Activated CD8-positive, alpha-beta memory T cell treated with anti-CD3 and anti-CD28 coated beads, Interleukin-2, amount 50 U/mL, for 4 hours (primary cell): ENCODE measurements at regions not wholly inside any gene's neighbourhood (a gene's known extent, or its start where the extent isn't known, plus 50 kb on each side); places are given as distances from the start of the nearest gene placed in this dataset.

Experiments used
- DNase-seq: peaks from one replicate; pipeline ENCODE4 v3.0.0-alpha.2; 2020

DNA sequence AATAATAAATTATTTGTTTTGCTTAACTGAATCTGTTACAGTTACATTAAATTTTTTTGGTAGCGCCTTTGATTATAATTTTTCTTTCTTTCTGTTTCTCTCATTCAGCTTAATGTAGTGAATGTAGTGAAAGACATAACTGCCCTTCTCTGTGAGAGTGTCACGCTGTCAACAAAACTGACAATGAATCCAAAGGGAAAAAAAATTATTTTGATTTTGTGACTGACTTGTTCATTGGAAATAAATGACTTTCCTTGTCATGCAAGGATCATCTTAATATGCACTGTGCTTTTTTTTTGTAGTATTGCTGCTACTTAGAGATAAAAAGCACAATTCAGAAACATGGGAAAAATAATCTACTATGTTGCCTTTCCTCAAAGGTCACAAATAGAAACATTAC is 1196.4 kb downstream of the PCDH17 start:
- DNase-seq: no peak

DNA sequence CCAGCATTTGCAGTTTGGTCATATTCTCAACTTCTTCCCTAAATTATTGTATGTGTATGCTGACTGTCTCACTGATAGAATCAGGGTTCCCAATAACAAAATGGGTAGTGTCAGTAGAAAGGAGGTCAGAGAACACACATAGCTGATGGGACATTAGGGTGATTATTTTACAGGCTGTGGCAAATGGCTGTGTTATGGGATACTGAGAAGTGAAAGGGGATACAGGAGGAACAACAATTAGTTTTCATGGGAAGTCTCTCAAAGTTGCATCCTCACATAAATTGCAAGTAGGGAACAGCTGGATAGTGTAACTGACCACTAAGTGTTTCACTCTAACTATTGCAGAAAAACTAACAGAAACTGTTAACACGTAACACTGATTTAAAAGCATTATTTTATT is 1199.3 kb downstream of the PCDH17 start:
- no peak for DNase-seq

DNA sequence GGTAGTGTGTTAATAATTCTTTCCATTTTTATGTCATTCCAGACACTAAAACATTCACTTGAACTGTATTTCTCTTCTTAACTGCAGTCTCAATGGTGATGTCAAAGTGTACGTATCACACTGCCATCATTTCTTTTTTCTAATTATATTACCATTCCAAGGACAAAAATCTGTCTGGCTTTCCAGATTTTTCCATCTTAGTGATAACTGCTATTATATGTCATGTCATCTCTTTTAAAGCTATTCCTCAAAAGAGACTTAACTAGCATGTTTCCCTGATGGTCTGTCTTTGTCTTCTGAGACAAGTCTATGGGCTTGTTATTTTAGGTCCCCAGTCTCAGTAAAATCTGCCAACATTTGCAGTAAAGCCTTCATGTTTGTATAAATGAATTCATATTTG is 1207.1 kb downstream of the PCDH17 start:
- no peak for DNase-seq

DNA sequence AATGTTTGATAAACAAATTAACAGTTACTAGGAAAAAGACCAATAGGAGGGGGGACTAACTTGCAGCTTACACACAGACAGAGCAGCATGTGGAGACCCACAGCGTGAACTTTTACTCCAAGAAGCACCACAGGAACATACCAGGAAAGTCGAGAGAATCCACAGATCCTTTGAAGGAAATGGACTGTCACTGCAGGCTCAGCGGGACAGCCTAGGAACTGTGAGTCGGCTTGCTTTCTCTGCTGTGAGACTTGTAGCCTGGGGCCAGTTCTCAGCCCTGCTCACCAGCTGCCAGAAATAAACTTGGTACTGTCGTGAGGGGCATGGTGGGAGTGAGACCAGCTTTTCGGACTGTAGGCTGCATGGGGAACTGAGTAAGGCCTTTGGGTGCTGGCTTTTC is 1211.5 kb downstream of the PCDH17 start:
- DNase-seq: no peak

DNA sequence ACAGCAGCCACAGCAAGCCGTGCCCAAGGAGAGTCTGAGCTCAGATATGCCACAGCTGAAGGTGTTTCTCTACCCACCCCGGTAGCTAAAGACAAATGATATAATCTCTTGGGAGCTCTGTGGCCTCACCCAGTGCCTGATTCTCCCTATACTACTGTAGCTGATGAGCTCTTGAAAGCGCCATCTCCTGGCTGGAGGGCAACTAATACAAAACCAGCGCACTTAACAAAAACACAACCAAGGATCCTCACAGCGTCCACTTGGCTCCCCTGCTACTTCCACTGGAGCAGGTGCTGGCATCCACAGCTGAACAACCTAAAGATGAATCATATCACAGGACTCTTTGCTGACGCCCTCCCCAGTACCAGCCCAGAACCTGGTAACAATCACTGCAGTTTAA is 1212.0 kb downstream of the PCDH17 start:
- DNase-seq: no peak

DNA sequence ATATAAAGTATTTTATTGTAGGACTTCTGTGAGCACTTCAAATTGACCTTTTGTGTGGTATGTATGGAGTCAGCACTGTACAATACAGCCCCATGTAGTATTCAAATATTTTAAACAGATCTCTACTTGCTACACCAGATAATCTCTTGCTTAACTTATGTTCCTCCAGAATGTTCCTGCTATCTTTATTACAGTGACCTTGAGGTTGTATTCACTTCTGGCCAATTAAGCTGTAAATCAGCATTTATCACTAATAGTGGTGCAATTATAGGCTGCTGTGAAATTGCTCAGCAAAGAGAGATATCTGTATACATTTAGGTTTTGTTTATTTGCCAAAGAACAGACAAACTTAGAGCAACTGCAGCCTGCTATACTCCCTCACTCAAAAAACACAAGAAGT is 1218.6 kb downstream of the PCDH17 start:
- DNase-seq: no peak

DNA sequence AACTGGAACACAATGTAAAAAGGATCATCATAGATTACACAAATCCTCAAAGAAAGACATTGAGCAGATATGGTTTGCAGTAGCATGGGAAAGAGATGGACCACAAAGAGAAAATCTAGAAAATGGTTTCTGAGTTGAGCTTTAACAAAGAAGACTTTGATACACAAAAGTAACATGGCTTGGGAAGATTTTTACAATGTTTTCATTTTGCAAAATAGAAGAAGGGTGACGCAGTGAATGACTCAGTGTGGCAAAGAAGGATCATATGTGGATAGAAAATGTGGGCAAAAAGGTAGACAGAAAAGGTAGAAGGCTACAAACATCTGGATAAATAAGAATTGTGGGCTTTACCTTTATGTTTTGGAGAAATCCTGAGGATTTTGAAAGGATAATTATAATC is 1220.5 kb downstream of the PCDH17 start:
- no peak for DNase-seq

DNA sequence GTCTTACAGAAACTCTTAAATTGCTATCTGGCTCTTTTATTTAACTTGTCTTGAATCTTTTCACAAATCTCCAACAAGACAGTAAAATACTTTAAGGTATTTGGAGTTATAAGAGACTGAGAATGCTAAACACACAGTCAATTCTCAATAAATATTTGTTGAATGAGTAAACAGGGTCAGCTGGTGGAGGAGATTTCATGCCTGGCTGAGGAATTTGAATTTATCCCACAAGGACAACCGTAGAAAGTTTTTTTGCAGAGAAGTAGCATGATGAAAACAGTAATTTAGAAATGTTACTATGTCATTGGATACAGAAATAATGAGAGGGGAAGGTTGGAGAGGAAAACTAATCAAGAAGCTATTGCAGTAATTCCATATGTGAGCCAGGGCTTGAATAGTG is 1223.7 kb downstream of the PCDH17 start:
- no peak for DNase-seq

DNA sequence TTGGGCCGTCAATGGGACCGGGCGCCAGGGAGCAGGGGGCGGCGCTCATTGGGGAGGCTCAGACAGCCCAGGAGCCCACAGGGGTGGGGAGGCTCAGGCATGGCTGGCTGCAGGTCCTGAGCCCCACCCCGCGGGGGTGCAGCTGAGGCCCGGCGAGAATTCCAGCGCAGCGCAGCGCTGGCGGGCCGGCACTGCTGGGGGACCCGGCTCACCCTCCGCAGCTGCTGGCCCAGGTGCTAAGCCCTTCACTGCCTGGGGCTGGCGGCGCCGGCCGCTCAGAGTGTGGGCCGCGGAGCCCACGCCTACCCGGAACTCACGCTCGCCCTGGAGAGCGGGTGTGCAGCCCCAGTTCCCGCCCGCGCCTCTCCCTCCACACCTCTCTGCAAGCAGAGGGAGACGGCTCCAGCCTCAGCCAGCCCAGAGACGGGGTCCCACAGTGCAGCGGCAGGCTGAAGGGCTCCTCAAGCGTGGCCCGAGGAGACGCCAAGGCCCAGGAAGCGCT is 1227.4 kb downstream of the PCDH17 start:
- DNase-seq: no peak

DNA sequence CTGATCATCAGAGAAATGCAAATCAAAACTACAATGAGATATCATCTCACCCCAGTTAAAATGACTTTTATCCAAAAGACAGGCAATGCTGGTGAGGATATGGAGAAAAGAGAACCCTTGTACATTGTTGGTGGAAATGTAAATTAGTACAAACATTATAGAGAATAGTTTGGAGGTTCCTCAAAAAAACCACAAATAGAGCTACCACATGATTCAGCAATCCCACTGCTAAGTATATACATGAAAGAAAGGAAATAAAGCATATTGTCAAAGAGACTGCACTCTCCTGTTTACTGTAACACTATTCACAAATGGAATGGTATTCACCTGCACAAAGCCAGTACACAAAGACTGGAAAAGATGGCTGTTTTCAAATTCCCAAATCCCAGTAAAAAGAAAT is 1233.7 kb downstream of the PCDH17 start:
- no peak for DNase-seq

DNA sequence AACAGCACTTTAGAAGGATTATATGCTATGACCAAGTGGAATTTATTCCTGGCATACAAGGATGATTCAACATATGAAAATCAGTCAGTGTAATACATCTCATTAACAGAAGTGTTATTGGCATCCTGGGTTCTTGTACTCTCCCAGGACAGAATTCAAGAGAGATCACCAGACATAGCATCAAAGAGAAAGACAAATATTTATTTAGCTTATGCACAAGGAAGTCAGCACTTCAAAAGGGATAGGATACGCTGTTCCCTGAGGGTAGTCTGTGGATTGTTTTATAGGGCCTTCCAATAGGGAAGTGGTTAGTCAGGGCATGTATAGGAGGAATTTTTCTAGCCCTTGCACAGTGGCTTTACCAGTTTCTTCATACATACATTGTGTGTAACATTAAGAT is 1238.0 kb downstream of the PCDH17 start:
- no peak for DNase-seq

DNA sequence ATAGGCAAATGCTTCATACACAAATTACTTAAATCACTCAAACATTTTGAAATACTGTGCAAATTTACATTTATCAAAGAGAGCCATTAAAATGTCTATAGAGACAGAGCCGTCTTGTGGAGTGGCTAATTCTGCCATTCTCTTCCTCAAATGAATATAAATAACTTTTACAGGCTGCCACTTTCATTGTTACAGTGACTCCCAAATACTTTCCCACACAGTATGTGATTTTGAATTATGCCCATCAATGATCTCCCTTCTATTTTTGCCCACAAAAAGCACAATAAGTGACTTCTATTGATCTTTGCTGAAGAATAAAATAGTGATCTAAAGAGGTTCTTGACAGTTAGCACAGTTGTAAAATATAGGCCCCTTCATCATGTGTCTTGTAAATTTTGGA is 1244.9 kb downstream of the PCDH17 start:
- no peak for DNase-seq

DNA sequence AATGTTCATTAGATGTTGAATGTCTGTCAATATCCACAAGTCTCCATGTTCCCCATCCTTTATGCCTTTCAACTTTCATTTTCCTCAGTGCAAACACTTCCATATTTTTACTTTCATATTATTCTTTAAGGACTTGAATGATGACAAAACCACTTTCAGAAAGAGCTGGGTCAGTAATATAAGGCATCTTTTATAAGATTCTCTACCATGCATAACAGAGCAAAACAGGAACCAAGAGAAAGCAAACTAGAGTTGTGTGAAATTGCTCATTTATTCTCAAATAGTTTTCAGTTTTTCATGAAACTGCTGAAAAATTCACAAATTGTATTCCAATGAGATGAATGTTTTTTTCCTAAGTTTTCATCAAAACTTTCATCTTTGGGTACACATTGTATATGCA is 1247.6 kb downstream of the PCDH17 start:
- no peak for DNase-seq

DNA sequence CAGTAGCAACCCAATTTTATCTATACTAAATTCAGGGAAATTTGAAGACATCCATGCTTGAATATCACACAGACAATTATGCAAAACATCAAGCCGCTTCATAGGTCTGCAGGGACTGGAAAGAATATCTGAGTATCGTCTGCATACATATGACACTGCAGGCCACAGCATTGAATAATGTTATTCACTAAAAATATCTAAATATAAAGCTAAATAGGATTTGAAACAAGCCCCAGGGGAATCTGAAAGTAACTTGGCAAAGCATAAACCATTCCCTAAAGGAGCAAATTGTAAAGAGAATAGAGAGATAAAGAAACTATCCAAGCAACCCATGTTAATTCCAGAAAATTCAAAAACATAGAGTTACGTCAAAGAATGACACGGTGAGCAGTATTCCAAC is 1251.0 kb downstream of the PCDH17 start:
- no peak for DNase-seq

DNA sequence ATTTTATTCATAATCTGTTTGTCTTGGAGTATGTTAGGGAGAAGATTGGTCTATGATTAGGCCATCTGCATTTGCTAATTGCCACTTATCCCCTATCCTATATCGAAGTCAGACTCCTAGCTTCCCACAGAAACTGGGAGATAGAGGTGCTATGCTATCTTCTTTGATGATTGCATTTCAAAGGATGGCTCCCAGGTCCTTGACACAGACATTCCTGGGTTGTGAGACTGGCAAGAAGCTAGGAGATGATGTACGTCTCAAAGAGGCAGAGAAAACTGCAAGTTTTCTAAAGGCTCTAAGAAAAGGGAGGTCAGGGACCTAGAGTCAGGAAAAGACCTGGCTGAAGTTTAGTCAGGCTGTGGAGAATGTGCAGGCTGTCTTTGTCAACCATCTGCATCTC is 1251.9 kb downstream of the PCDH17 start:
- no peak for DNase-seq

DNA sequence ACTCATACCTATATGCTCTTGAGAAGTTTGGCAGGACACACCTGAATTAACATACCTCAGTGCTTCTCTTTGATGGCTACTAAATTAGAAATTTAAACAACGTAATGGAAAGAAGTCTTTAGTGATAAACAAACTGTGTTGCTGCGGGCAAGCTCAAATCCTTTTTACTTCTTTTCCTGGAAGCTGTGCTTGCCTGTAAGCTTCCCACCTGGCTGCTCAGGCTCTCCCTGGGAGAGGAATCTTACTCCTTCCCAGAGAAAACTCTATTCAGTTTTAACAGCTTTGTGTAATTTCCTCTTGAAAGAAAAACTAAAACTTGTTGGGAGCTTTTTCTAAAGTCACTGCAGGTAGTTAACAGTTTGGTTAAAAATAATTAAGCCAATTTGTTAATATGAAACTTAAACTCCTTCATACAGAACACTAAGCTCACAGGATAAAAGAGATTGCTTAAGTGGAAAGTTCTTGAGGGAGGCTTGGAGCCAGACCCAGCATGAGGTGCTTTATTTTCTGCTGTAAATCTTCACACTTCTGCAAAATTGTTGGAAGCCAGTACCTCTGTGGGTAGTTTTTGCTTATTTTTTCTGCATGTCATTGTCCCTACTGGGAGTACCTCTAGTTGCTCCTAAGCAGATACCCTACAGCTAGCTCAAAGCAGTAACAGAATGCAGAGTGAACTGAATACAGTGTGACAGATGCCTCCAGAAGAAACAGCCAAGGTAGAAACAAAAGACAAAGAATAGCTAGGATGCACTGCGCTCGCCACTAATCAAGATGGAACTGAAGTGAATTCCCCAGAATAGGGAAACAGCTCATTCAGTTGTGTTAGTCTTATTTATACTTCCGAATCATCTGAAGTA is 1253.0 kb downstream of the PCDH17 start:
- DNase-seq: no peak

DNA sequence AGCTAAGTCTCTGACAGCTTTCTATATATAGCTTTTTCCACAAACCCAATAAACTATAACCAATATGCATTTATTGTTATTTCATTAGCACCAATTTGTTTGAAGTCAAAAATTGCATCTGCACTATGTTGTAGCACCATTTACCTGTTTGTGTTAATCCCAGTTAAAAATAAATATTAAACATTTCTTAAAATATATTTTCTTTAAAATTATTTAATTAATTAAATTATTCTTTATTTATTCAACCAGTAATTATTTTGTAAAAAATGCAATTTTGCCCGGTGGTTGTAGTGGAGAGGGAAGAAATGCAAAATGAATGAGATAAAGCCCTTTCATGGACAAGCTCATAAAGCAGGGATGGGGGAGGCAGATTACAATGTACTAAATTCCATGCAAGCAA is 1257.9 kb downstream of the PCDH17 start:
- no peak for DNase-seq

DNA sequence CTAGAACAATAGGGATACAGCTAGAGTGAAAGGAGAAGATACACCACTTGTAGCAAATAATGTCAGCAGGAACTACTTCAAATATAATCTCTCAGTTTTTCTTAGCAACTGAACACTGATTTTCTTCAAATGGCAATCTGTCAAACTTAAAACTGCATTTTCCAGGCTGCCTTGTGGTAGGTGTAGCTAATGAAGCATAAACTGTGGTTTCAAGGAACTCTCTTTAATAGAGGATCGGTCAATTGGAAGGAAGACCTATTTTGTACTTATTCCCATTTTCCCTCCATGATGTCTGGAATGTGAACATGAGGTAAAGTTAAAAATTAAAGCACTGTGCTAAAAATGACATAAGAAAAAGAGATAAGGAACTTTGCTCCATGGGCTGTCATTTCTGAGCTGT is 1261.9 kb downstream of the PCDH17 start:
- no peak for DNase-seq

DNA sequence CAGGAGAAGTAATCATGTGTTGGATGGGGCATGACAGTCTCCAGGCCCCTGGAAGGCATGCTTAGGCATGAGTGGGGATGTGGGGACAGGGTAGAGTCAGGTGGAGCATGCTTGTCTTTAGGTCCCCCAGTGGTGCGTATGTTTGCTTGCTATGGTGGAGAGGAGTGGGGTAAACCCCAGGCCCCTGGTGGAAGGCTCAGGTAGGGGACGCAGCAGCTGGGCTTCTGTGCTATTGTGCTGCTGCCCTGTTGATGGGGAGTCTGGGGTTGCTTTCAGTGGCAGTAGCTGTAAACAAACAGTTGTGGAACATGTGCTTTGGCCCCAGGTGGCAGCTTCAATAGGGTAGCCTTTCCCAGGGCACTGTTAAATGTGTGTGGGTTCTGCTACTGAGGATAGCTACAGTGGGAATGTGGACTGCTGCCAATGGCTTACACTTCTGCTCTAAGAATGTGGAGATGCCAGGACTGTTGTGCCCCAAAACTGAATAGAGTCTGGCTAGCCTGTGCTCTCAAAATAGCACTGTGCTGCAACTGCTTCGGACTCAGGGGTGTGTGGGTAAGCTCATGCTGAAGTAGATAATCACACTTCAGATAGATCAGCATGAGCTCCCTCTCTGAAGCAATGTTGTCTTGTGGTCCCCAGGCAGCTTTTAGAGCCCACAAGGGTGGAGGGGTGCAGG is 1257.3 kb downstream of the DIAPH3 start:
- DNase-seq: no peak

DNA sequence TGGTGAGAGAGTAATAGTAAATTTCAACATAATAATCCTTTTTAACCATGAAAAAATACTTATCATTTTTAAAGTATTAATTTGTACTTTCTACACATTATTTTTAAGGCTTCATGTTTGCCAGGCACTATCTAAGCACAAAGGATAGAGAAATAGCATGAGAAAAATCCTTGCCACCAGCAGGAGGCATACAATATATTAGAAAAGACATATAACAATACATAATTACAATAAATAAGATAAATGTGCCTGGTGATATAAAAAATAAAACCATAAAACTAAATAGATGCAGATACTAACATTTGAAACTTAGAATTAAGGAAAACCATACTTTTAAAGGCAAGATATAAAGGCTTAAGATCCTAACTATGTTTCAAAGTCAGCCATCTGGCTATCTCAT is 1256.4 kb downstream of the DIAPH3 start:
- no peak for DNase-seq

DNA sequence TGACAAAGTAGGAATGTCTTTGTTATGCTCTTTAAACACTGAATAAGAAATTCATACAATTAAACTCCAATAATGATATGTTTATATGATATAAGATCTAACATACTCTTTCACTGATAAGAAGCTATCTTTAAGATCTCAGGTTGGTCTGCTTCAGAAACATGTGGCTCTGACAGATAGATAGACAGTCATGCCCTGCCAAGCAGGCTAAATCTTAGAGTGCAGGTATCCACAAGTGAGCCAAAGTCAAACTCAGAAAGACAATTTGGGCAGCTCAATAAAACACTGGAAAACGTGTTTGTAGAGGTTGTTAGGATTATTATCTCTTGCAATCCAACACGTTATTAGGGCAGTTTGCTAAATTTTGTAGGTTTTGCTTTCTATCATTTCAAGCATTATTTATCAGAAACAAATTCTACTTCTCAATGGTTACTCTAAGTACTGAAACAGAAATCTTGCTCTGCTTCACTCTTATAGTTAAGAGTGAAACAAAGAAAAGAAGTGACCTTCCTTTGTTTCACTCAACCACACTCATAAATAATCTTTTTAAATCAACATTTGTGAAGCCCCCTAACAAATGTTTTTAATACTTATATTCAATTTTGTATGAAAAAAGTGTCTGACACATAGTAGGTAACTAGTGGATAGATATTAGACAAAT is 1255.6 kb downstream of the DIAPH3 start:
- no peak for DNase-seq

DNA sequence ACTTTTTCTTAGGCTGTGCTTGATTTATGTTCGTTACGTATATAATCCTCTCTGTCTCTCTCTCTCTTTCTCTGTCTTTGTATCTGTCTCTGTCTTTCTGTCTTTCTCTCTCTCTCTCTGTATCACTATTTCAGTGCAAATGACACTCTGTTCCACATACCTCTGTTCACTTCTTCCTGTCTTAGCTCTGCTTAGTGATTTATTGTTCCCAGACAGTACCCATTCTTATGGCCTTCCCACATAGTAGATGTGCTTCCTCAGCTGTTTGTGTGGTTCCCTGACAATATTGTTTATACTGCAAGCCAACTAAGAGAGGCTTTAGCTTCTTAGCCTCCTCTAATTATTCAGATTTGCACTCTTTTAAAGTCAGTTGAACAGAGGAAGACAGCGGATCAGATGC is 1244.2 kb downstream of the DIAPH3 start:
- no peak for DNase-seq

DNA sequence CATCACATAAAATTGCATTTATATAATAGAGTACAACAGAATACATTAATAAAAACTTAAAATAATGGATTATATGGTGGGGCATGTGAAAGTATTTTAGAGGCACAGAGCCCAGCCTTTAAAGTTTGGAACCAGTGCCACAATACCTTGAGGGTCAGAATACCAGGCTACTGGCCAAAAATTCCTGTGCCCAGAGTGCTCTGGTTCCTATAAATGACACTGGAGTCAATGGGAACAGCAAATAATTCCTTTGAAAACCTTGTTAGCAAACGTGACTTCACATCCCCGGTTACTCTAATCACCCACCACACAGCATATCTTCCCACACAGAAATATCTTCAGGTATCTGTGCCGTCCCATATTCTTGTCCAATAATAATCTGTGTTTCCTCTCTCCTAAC is 1242.6 kb downstream of the DIAPH3 start:
- DNase-seq: no peak

DNA sequence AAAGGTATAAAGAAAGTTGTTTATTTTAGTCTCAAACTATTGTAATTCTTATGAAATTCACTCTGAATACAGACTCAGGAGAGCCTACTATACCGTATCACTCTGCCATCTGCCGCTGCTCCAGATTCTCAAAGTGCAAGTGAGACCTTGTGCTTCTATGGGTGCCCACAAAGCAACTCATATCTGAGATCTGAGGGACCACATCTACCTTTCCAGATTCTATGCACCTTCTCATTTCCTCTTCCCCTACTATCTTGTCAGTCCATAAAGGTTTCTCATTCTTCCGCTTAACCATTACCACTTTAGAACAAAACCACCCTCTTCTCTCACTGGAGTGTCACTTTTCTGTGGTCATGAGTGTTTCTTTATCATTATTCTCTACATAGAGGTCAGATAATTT is 1236.9 kb downstream of the DIAPH3 start:
- DNase-seq: no peak
